ENCODE measurements at regions not wholly inside any gene's neighbourhood (a gene's known extent, or its start where the extent isn't known, plus 50 kb on each side); places are given as distances from the start of the nearest gene placed in this dataset.

DNA sequence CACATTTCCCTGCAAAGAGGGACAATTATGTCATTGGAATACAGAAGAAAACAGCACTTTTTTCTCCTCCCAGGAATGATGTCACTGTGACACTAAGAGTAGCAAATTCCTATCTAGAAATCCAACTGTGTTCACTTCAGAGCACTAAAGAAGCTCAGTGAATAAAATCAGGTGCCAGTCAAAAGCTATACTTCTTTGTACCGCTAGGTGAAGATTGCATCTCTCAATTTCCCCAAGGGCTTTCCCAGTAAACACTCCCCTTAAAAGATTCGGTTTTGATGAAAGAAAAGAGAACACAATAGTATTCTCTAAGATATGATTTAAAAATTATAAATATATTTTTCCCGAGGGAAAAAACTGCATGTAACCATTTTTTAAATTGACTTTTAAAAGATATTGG, 104.7 kb upstream of the MID1 start:
- Histone ChIP-seq H3K4me1 (ENCODE audit: control insufficient read depth in 5 of 5, insufficient read depth in 5 of 5, low read length in 5 of 5) (no peaks in the 10 kb centered on the region), H3K27ac (ENCODE audit: low read depth in 1 of 2, low read length in 1 of 2) (no peak overlapping the region), H3K27me3 (ENCODE audit: control insufficient read depth in 3 of 3, insufficient read depth in 3 of 3, low read length in 2 of 3) (peaks cover 0 to 3% (median 0%) of the 10 kb centered on the region in 3 donors), H3K9me3 (ENCODE audit: control insufficient read depth in 4 of 4, insufficient read depth in 3 of 4, low read length in 3 of 4) (no peaks in the 10 kb centered on the region), H3K9ac (ENCODE audit: insufficient read depth in 1 of 2, low read length in 2 of 2) (no peak overlapping the region), H3K4me3 (no peak overlapping the region), H3K36me3 (ENCODE audit: control insufficient read depth in 4 of 4, insufficient read depth in 4 of 4, low read length in 4 of 4) (no peaks in the 10 kb centered on the region)
- ATAC-seq (ENCODE audit: insufficient read depth, low FRiP score) (no peak), DNase-seq (no peak)
- TF ChIP-seq CTCF (IDR thresholded peaks at IDR 0.05; ENCODE audit: control extremely low read depth, extremely low read depth), result no peak
- WGBS, 2 donors, result 35 to 57% methylated on average over 3 of the region's 3 CpGs

- Histone ChIP-seq H3K9ac (ENCODE audit: insufficient read depth in 1 of 2, low read length in 2 of 2) (no peak overlapping the region), H3K9me3 (ENCODE audit: control insufficient read depth in 4 of 4, insufficient read depth in 3 of 4, low read length in 3 of 4) (no peaks in the 10 kb centered on the region), H3K27ac (ENCODE audit: low read depth in 1 of 2, low read length in 1 of 2) (no peak overlapping the region), H3K4me1 (ENCODE audit: control insufficient read depth in 5 of 5, insufficient read depth in 5 of 5, low read length in 5 of 5) (no peaks in the 10 kb centered on the region), H3K27me3 (ENCODE audit: control insufficient read depth in 3 of 3, insufficient read depth in 3 of 3, low read length in 2 of 3) (peaks cover 0 to 3% (median 0%) of the 10 kb centered on the region in 3 donors), H3K4me3 (no peak overlapping the region), H3K36me3 (ENCODE audit: control insufficient read depth in 4 of 4, insufficient read depth in 4 of 4, low read length in 4 of 4) (no peaks in the 10 kb centered on the region)
- ATAC-seq (ENCODE audit: insufficient read depth, low FRiP score) (no peak), DNase-seq (no peak)
- no peak for TF ChIP-seq CTCF (IDR thresholded peaks at IDR 0.05; ENCODE audit: control extremely low read depth, extremely low read depth)
- WGBS, 2 donors, result 67 to 79% methylated on average over 3 of the region's 3 CpGs
Measured at GRCh38 chrX:10726647-10727046, 106.3 kb upstream of the MID1 start.

DNA sequence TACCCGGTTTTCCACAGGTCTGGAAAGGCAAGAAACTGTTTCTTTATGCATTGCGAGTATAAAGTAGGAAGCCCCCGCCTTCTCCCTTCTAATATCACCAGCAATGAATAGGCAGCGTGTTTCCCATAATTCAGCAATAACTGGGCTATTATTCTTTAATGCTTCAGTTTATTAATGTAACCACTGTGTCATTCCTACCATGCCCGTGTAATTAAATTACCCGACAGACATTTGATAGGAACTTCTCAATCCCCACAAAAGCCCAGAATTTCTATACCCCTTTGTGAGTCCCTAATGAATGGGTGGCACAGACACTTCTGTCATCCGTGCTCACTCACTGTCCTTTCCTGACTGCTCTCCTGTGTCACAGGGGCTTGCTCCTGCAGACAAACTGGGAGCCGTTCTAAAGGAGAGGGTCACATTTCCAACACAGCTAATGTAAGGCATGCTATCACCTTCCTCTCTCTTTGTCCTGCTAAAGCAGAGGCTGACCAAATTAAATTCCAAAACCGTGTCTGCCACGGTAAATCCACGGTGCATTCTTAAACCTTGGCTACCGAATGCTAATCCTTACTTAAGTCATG, 108.5 kb upstream of the MID1 start:
- H3K4me1 ChIP-seq (ENCODE audit: control insufficient read depth in 5 of 5, insufficient read depth in 5 of 5, low read length in 5 of 5), result no peaks in the 10 kb centered on the region
- H3K27ac ChIP-seq (ENCODE audit: low read depth in 1 of 2, low read length in 1 of 2), result no peak overlapping the region
- DNase-seq (no peak), ATAC-seq (ENCODE audit: insufficient read depth, low FRiP score) (no peak)
- H3K27me3 ChIP-seq (ENCODE audit: control insufficient read depth in 3 of 3, insufficient read depth in 3 of 3, low read length in 2 of 3), result peaks cover 0 to 3% (median 0%) of the 10 kb centered on the region in 3 donors
- H3K36me3 ChIP-seq (ENCODE audit: control insufficient read depth in 4 of 4, insufficient read depth in 4 of 4, low read length in 4 of 4), result no peaks in the 10 kb centered on the region
- no peak overlapping the region for H3K4me3 ChIP-seq
- no peak for TF ChIP-seq CTCF (IDR thresholded peaks at IDR 0.05; ENCODE audit: control extremely low read depth, extremely low read depth)
- H3K9ac ChIP-seq (ENCODE audit: insufficient read depth in 1 of 2, low read length in 2 of 2), result no peak overlapping the region
- 77 to 82% methylated on average over 12 of the region's 12 CpGs for WGBS, 2 donors
- H3K9me3 ChIP-seq (ENCODE audit: control insufficient read depth in 4 of 4, insufficient read depth in 3 of 4, low read length in 3 of 4), result no peaks in the 10 kb centered on the region

DNA sequence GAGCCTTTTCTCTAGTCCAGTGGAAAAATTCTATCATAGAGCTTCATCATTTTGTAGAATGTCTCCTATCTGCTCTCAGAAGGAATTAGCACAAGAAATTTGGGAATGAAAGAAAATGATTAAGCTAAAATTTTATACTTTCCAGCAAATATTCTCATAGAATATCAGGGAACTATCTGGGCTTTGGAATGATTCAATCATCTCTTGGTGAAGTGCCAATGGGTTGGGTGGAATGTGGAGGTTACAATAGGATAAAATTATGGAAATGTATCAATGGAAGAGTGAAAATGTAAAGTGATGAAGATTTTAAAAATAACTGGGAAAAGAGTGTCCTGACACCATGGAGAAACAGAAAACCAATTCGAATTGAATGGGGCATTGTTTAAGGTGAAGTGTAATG, 119.0 kb upstream of the MID1 start:
- Histone ChIP-seq H3K27me3 (ENCODE audit: control insufficient read depth in 3 of 3, insufficient read depth in 3 of 3, low read length in 2 of 3) (peaks cover 0 to 34% (median 13%) of the 10 kb centered on the region in 3 donors), H3K4me3 (no peak overlapping the region), H3K9me3 (ENCODE audit: control insufficient read depth in 4 of 4, insufficient read depth in 3 of 4, low read length in 3 of 4) (no peaks in the 10 kb centered on the region), H3K9ac (ENCODE audit: insufficient read depth in 1 of 2, low read length in 2 of 2) (no peak overlapping the region), H3K27ac (ENCODE audit: low read depth in 1 of 2, low read length in 1 of 2) (no peak overlapping the region), H3K4me1 (ENCODE audit: control insufficient read depth in 5 of 5, insufficient read depth in 5 of 5, low read length in 5 of 5) (no peaks in the 10 kb centered on the region), H3K36me3 (ENCODE audit: control insufficient read depth in 4 of 4, insufficient read depth in 4 of 4, low read length in 4 of 4) (no peaks in the 10 kb centered on the region)
- ATAC-seq (ENCODE audit: insufficient read depth, low FRiP score) (no peak), DNase-seq (no peak)
- TF ChIP-seq CTCF (IDR thresholded peaks at IDR 0.05; ENCODE audit: control extremely low read depth, extremely low read depth), result no peak
- 57 to 95% methylated on average over 1 of the region's 1 CpG for WGBS, 2 donors

All from lung (tissue), 11 donors.